HG02970 (cell line): ENCODE measurements at regions not wholly inside any gene's neighbourhood (a gene's known extent, or its start where the extent isn't known, plus 50 kb on each side); places are given as distances from the start of the nearest gene placed in this dataset.

Experiments
- ATAC-seq: cut with Tn5 transposase; IDR thresholded peaks from one replicate; pipeline ENCODE4 v1.9.1; 2021; ENCODE audit warnings: mild to moderate bottlenecking, moderate library complexity, moderate number of reproducible peaks; ENCODE audit not compliant: unreplicated experiment, low FRiP score

DNA sequence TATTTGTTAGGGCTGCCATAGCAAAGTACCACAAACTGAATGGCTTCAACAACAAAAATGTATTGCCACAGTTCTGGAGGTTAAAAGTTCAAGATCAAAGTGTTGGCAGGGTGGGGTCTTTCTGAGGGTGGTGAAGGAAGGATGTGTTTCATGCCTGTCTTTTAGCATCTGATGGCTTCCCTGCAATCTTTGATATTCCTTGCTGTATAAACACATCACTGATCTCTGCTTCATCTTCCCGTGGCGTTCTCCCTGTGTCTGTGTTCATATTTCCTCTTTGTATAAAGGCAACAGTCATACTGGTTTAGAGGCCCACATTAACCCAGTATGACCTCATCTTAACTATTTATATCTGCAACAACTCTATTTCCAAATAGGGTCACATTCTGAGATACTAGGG is 167.5 kb downstream of the BTG1 start:
- ATAC-seq = no peak

DNA sequence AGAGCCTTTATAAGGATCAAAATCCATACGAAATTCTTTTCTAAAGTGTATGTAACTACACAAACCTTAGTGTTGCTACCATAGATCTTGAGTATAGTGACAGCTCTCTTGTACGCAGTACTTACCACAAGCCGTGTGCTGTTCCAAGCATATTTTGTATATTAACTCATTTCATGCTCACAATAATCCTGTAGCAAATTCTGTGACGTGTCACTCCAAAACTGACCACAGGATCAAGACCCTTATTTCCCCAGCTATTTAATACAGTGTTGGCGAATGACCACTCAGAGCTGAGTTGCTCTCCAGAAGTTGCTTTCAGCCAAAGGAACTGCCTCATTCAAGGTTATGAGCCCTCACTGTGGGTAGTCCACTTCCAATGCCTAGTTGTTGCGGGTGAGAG is 169.8 kb downstream of the BTG1 start:
- ATAC-seq = no peak

GRCh38 chr12:91974541-91975085 is 171.0 kb downstream of the BTG1 start:
- ATAC-seq = no peak

DNA sequence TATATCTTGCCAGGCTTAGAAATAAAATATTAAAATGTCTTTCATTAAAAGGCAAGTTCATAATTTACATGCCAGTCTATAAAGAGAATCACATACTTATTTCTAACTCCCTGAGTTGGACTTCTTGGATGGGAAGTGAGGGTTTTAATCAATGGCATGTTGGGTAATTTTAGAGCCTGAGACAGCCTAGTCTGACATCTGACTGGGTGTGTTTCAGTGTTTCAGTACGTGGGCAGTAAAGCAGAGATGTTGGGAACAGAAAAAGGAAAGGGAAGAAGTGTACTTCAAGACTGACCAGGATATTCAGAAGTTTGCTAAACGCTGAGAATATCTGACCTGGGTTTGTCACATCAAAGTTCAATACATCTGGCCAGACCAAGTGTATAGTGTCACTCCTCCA is 171.8 kb downstream of the BTG1 start:
- ATAC-seq = no peak

DNA sequence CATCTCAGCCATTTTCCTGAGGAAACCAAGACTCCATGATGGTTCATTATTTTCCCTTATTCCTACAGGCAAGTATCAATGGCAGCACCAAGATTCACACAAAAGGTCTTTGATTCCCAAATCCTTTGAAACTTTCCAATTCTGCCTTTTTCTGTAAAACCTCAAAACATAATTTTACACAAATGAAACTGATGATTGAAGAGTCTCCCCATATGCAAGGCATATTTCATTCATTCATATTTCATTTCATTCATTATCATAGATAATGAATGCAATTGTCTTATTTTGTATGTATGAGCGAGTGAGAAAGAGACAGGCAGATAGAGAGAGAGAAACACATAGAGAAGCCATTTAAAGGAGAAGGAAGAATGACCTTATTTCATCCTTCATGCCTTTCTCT is 172.8 kb downstream of the BTG1 start:
- no peak for ATAC-seq

- ATAC-seq = no peak
Observed at GRCh38 chr12:91968777-91969171, 176.9 kb downstream of the BTG1 start.

DNA sequence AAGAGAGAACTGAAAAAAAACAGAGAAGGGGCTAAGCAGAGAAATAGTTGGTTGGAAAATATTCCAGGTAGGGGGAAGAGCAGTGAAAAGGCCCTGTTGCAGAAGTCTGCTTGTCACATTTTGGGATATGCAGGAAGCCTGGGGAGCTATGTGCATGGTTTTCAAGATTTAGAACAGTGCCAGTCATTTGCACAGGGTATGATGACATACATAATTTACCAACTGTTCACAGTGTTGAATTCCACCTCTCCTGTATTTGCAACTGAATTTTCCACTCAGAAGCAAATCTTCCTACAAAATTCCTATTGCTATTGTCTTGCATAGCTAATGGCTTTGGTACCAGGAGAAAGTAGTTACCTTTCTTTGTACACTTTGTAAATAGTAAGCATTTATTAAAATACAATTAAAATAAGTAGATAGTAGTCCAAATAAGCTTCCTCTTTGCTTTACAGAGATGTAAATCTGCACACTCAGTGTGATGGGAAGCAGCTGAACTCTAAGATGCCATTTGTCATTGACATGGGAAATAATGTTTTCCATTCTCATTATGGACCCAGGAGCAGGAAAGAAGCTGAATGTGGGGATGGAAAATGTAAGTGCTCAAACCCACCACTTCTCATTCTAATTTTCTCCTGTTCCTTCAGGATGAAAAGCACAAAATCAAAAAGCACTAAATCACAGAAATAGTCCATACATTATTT is 177.4 kb downstream of the BTG1 start:
- no peak for ATAC-seq

GRCh38 chr12:91967590-91967989 is 178.1 kb downstream of the BTG1 start:
- no peak for ATAC-seq

DNA sequence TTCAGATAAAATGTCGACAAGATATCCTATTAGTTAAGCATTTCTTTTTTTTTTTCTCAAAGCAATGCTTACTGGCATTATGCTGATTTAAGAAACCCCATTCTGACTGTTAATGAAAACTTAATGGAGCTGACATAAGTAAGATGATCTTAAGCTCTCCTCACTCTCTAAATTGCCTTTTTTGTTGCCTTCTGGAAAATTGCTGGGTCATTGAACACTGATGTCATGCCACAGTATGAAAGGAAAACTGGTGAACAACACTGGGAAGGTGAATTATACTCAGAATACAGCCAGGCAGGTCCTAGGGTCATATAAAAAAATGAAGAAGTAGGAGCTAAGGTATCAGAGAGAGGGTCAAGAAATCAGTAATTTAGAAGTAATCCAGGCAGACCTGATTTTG is 179.9 kb downstream of the BTG1 start:
- no peak for ATAC-seq

DNA sequence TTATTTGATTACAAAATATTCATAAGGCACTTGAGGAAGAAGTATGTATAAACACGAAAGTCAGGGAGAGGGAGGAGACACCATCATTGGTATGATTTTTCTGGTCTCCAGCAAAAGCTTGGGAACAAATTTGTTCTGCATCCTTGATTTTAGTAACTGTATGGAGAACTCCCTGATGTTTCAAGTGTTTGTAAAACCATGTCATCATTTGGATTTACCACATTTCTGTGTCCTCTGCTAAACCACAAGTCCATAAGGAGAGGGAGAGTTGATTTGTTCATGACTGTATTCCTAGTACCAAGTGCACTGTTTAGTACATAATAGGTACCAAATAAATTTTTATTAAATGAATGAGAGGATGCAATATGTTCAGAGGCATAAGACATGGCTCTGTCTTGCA is 181.1 kb downstream of the BTG1 start:
- no peak for ATAC-seq

- no peak for ATAC-seq
Observed at GRCh38 chr12:91959220-91959619, 186.4 kb downstream of the BTG1 start.

DNA sequence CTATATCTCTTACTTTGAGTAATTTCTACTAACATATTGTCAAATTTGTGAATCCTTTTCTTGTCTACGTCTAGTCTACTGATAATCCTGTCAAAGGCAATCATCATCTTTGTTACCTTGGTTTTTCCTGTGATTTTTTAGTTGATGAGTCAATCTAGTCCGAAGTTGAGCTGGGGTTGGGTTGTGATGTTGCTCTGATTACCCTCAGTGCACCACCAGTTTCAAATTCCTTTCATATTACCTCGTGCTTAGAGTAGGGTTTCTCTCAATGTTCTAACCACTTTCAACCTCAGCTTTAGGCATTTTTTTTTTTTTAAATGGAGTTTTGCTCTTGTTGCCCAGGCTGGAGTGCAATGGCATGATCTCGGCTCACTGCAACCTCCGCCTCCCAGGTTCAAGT is 186.8 kb downstream of the BTG1 start:
- ATAC-seq = no peak

GRCh38 chr12:91954747-91955146 is 190.9 kb downstream of the BTG1 start:
- no peak for ATAC-seq

- no peak for ATAC-seq
Observed at GRCh38 chr12:91954326-91954725, 191.3 kb downstream of the BTG1 start.

DNA sequence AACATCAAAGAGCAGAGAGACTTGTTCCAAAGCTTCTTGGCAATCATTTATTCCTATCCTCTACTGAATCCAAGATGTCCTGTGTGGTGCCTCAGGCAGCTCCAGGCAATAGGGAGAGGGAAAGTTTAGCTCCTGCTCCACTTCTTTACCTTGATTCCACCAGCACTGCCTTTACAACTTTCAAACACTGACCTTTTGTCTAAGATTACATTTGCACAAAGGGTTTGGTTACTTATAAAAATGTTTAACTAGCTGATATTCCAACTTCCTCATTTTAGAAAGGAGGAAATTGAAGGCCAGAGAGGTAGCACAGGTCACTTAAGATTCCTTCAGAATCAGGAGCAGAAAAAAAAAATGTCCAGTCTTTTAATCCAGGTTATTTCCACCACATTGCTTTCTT is 192.7 kb downstream of the BTG1 start:
- ATAC-seq = no peak

- no peak for ATAC-seq
Observed at GRCh38 chr12:91951571-91951970, 194.1 kb downstream of the BTG1 start.

GRCh38 chr12:91948504-91948903 is 197.1 kb downstream of the BTG1 start:
- no peak for ATAC-seq

DNA sequence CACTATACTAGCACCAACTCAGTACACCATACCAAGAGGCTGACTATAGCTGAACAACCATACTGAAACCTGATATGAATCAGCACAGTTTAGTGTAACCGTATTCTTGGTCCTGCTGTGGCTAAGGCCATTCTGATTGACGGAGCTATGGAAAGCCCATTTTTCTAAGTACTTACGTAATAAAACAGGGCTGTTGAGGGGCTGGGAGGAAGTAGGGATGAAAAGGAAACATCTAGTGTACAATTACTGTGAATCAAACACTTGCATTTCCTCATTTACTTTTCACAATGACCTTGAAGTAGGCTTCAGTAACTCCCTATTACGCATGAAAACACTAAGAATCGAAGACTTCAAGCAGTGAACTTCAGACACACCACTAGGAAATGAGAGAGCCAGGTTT is 198.2 kb downstream of the BTG1 start:
- ATAC-seq = no peak

- ATAC-seq = no peak
Observed at GRCh38 chr12:91944637-91945036, 201.0 kb downstream of the BTG1 start.

DNA sequence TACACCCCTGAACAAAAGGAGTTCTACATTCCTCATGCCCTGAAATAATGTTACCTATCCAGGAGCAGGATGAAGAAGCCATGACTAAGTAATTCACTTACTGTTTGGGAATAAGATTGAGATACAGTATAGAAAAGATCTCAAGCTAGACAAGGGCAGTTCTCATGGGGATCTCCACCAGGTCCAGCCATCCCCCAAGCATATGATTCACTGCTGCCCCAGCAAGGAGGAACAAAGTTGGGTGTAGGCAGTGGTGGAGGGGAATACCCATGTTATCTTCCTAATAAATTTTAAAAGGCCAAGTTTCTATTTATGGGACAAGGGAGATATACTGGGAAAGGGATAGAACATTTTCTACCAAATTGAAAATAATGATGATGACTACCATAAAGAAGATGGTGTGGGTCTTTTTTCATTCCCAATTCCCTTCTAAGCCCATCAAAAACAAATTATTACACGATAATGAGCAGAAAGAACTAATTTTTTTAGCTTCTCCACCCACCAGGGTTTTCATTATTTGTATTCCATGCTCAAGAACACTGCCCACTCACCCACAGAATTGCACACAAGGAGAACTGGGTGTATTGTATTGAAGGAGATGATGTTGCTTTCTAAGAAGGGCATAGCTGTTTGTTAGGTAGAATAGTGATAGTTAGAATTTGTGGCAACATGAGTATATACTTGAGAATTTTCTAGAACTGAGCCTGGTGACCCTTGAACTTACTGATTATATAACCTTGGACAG is 204.6 kb downstream of the BTG1 start:
- no peak for ATAC-seq

GRCh38 chr12:91940322-91940721 is 205.3 kb downstream of the BTG1 start:
- ATAC-seq = no peak

DNA sequence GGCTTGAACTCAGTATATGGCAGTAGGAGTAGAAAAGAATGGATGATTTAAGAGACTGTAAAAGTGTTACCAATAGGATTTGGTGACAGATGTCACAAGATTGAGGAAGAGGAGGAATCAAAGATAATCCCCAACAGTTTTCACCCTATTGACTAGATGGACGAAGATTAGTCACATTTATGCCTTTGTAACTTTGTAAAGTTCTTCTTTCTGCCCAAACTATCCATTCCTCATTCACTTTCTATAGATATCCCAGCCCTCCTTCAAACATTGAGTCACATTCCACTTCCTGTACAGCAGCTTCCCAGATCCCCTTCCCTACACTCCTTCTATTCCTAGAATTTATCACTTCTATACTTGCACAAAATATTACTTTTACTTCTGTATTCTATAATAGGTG is 207.9 kb downstream of the BTG1 start:
- ATAC-seq = no peak
